Astrocyte (in vitro differentiated cells and primary cell): ENCODE measurements at regions not wholly inside any gene's neighbourhood (a gene's known extent, or its start where the extent isn't known, plus 50 kb on each side); places are given as distances from the start of the nearest gene placed in this dataset.

Source experiments
- DNase-seq: peaks from one replicate; pipeline ENCODE4 v3.0.0-alpha.2; 2010; ENCODE audit warnings: low read depth
- FAIRE-seq: peaks from 2 replicates; lab custom pipeline; 2011; peaks lifted over from hg19 to GRCh38; lab: Jason Lieb, UNC
- H2AFZ ChIP-seq: 2 replicates; pipeline ENCODE4 v1.6.0; 2012; ENCODE audit warnings: low read depth, low read length, inconsistent platforms
- H3K27ac ChIP-seq: 2 replicates; pipeline ENCODE4 v1.5.1; 2011; ENCODE audit warnings: low read depth, low read length, inconsistent platforms
- H3K27me3 ChIP-seq: 2 replicates; pipeline ENCODE4 v1.6.0; 2011; ENCODE audit warnings: low read length, inconsistent platforms; ENCODE audit not compliant: insufficient read depth
- H3K36me3 ChIP-seq: 2 replicates; pipeline ENCODE4 v1.5.1; 2011; ENCODE audit warnings: low read length, inconsistent platforms; ENCODE audit not compliant: insufficient read depth
- H3K4me1 ChIP-seq: 2 replicates; pipeline ENCODE4 v1.5.1; 2011; ENCODE audit warnings: low read length, inconsistent platforms; ENCODE audit not compliant: insufficient read depth
- H3K4me2 ChIP-seq: 2 replicates; pipeline ENCODE4 v1.6.0; 2012; ENCODE audit warnings: low read length, inconsistent platforms
- H3K4me3 ChIP-seq: 2 replicates; pipeline ENCODE4 v1.5.1; 2011; ENCODE audit warnings: low read depth, mild to moderate bottlenecking, low read length, inconsistent platforms; ENCODE audit not compliant: insufficient read depth
- H3K79me2 ChIP-seq: 2 replicates; pipeline ENCODE4 v1.6.0; 2012; ENCODE audit warnings: mild to moderate bottlenecking, low read length, inconsistent platforms; ENCODE audit not compliant: insufficient read depth
- H3K9ac ChIP-seq: 2 replicates; pipeline ENCODE4 v1.6.0; 2012; ENCODE audit warnings: mild to moderate bottlenecking, low read length, inconsistent platforms
- H3K9me3 ChIP-seq: 2 replicates; pipeline ENCODE4 v1.5.1; 2012; ENCODE audit warnings: low read depth, mild to moderate bottlenecking, low read length, inconsistent platforms; ENCODE audit not compliant: insufficient read depth
- H4K20me1 ChIP-seq: 2 replicates; pipeline ENCODE4 v1.6.0; 2012; ENCODE audit warnings: low read length, inconsistent platforms; ENCODE audit not compliant: insufficient read depth
- H3K27ac Mint-ChIP-seq: one replicate; pipeline ENCODE4 v1.8.0; 2021; ENCODE audit warnings: mild to moderate bottlenecking, mixed read lengths; ENCODE audit not compliant: unreplicated experiment
- H3K27me3 Mint-ChIP-seq: one replicate; pipeline ENCODE4 v1.8.0; 2021; ENCODE audit warnings: low read depth, mixed read lengths; ENCODE audit not compliant: unreplicated experiment
- H3K36me3 Mint-ChIP-seq: one replicate; pipeline ENCODE4 v1.8.0; 2021; ENCODE audit warnings: low read depth, mixed read lengths; ENCODE audit not compliant: unreplicated experiment
- H3K4me1 Mint-ChIP-seq: one replicate; pipeline ENCODE4 v1.8.0; 2021; ENCODE audit warnings: low read depth, mixed read lengths; ENCODE audit not compliant: unreplicated experiment
- H3K4me3 Mint-ChIP-seq: one replicate; pipeline ENCODE4 v1.8.0; 2021; ENCODE audit warnings: mild to moderate bottlenecking, moderate library complexity, mixed read lengths; ENCODE audit not compliant: unreplicated experiment
- H3K9me3 Mint-ChIP-seq: one replicate; pipeline ENCODE4 v1.8.0; 2021; ENCODE audit warnings: mild to moderate bottlenecking, mixed read lengths; ENCODE audit not compliant: unreplicated experiment
- CTCF ChIP-seq: IDR thresholded peaks from 2 replicates; pipeline ENCODE4 v1.5.1; 2011; ENCODE audit warnings: low read depth, mild to moderate bottlenecking, inconsistent platforms, low read length, moderate library complexity; ENCODE audit not compliant: insufficient read depth
- EZH2 ChIP-seq: IDR thresholded peaks from 2 replicates; pipeline ENCODE4 v1.6.1; 2012; ENCODE audit warnings: mild to moderate bottlenecking, low read length, inconsistent platforms; ENCODE audit not compliant: insufficient read depth

GRCh38 chr5:10031817-10032216 is 217.9 kb downstream of the ATPSCKMT start:
- peaks cover 1% of the 10 kb centered on the region for H3K27me3 Mint-ChIP-seq
- H3K4me3 Mint-ChIP-seq = no peak overlapping the region
- no peak overlapping the region for H2AFZ ChIP-seq
- H3K27ac Mint-ChIP-seq = no peak overlapping the region
- no peaks in the 10 kb centered on the region for H3K36me3 ChIP-seq
- H3K4me1 Mint-ChIP-seq = peaks cover 3% of the 10 kb centered on the region
- no peaks in the 10 kb centered on the region for H3K4me1 ChIP-seq
- H3K4me2 ChIP-seq = no peak overlapping the region
- H3K27me3 ChIP-seq = no peaks in the 10 kb centered on the region
- no peaks in the 10 kb centered on the region for H4K20me1 ChIP-seq
- no peak for FAIRE-seq
- H3K9me3 ChIP-seq = no peaks in the 10 kb centered on the region
- H3K36me3 Mint-ChIP-seq = no peaks in the 10 kb centered on the region
- DNase-seq = no peak
- peaks cover 3% of the 10 kb centered on the region for H3K9me3 Mint-ChIP-seq
- H3K79me2 ChIP-seq = no peaks in the 10 kb centered on the region
- no peak overlapping the region for H3K4me3 ChIP-seq
- H3K9ac ChIP-seq = no peak overlapping the region
- no peak overlapping the region for H3K27ac ChIP-seq
- no peak for TF ChIP-seq EZH2
- TF ChIP-seq CTCF = no peak

- Histone ChIP-seq H3K9me3 (no peaks in the 10 kb centered on the region), H4K20me1 (no peaks in the 10 kb centered on the region), H3K36me3 (no peaks in the 10 kb centered on the region), H3K4me3 (no peak overlapping the region), H3K9ac (no peak overlapping the region), H3K79me2 (no peaks in the 10 kb centered on the region), H3K4me1 (no peaks in the 10 kb centered on the region), H2AFZ (no peak overlapping the region), H3K27ac (no peak overlapping the region), H3K27me3 (no peaks in the 10 kb centered on the region), H3K4me2 (no peak overlapping the region)
- no peak overlapping the region for H3K4me3 Mint-ChIP-seq
- H3K36me3 Mint-ChIP-seq = no peaks in the 10 kb centered on the region
- H3K27ac Mint-ChIP-seq = no peak overlapping the region
- FAIRE-seq = no peak
- peaks cover 1% of the 10 kb centered on the region for H3K27me3 Mint-ChIP-seq
- peaks cover 3% of the 10 kb centered on the region for H3K4me1 Mint-ChIP-seq
- TF ChIP-seq EZH2 = no peak
- TF ChIP-seq CTCF = peak; percentile 19
- no peak for DNase-seq
- H3K9me3 Mint-ChIP-seq = peaks cover 7% of the 10 kb centered on the region
Measured at GRCh38 chr5:10030219-10030831, 219.4 kb downstream of the ATPSCKMT start.

- Histone ChIP-seq H3K9me3 (no peaks in the 10 kb centered on the region), H3K4me3 (no peak overlapping the region), H3K27ac (no peak overlapping the region), H4K20me1 (no peaks in the 10 kb centered on the region), H3K4me2 (no peak overlapping the region), H3K4me1 (peaks cover 6% of the 10 kb centered on the region), H3K27me3 (no peaks in the 10 kb centered on the region), H2AFZ (no peak overlapping the region), H3K36me3 (no peaks in the 10 kb centered on the region), H3K79me2 (no peaks in the 10 kb centered on the region), H3K9ac (no peak overlapping the region)
- FAIRE-seq (no peak), DNase-seq (no peak)
- Mint-ChIP-seq H3K4me1 (peaks cover 4% of the 10 kb centered on the region), H3K4me3 (no peak overlapping the region), H3K27ac (no peak overlapping the region), H3K36me3 (no peaks in the 10 kb centered on the region), H3K9me3 (peaks cover 5% of the 10 kb centered on the region), H3K27me3 (no peaks in the 10 kb centered on the region)
- TF ChIP-seq CTCF (no peak), EZH2 (no peak)
Measured at GRCh38 chr5:10023494-10023893, 226.2 kb downstream of the ATPSCKMT start.
